ENCODE measurements at regions not wholly inside any gene's neighbourhood (a gene's known extent, or its start where the extent isn't known, plus 50 kb on each side); places are given as distances from the start of the nearest gene placed in this dataset.

DNA sequence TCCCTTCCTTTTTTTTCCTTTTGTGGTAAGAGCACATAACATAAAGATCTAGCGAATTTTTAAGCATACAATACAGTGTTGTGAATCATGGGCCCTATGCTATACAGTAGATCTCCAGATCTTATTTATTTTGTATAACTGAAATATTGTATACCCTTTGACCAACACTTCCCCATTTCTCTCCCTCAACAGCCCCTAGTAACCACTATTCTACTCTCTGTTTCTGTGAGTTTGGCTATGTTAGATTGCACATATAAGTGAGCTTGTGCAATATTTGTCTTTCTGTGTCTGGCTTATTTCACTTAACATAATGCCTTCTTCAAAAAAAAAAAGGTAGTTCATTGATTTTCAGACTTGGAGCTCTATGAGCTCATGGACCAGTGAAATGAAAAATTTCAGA, 180.5 kb downstream of the C11orf91 start:
- DNase-seq, result no peak

- no peak for DNase-seq
Observed at GRCh38 chr11:33515347-33515746, 185.3 kb downstream of the C11orf91 start.

DNA sequence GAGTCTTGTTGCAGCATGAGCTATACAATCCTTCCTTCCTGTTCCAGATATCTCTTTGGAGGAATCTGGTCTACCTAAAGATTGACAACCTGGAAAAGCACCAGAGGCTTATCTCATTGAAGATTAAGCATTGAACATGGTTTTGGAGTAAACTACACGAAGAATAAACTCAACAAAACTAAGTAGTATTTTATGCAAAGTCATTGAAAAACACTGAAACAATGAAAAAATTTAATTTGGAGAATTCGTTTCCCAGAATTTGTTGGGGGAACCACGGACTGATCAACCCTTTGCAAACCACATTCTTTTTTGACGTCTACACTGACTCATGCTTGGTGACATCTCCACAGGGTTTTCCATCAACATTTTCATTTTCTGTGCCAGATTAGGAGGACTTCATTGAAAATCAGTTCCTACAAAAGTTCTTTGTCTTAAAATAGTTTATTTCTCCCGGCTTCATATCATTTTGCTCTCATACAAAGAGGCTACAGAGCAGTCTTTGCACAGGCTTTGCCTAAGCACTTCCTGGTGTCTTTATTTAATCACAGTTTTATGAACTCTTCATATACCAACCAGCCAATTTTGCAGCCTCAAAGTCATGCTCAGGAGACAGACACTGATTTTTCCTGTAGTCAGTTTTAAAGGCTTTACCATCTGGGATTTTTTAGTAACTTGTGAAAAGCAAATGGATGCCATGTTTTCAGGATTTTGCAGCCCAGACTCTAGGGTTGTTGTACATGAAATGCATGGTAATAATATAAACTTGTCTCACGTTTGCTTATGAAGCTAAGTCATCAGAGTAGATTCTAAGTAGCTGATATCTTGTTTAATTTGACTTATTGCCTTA, 186.3 kb downstream of the C11orf91 start:
- no peak for DNase-seq

DNA sequence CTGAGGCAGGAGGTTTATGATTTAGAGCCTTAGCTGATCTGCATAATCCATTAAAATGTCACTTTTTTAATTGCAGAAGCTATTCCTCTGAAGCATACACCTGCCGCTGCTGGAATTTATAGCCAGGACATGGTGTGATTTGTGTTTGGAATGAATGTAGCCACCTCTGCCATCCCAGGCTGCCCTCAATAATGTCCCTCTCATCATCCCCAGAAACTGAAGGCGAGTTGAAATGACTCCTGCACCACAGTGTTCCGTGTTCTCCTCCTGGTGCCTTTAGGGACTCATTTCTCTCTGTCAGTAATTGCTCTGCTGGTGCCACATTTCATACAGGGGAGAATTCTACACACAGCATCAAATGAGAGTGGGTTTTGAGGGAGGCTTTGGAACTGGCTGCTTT, 191.0 kb downstream of the C11orf91 start:
- DNase-seq, result no peak

- peak in 1 of 2 experiments; percentile 24 for DNase-seq
Observed at GRCh38 chr11:33507967-33508366, 192.7 kb downstream of the C11orf91 start.

- no peak for DNase-seq
Observed at GRCh38 chr11:33507356-33507755, 193.3 kb downstream of the C11orf91 start.

DNA sequence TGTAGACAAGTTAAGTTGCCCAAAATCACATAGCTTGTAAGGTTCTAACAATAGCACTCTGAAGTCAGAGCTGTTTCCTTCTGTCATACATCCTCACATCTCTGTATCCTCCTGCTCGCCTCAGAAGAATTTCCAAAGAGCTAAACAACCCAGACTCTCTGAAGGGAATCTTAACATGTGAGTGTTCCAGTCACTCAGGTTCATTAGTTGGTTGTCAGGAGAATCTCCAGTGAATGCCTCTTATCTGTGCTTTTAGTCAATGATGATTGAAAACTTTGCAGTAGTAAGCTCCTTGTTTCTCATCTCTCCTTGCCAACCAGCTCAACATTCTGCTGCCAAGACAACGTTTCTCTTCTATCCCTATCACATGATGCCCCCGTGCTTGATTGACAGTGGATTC, 195.5 kb downstream of the C11orf91 start:
- no peak for DNase-seq

GRCh38 chr11:33500861-33501479, 199.7 kb downstream of the C11orf91 start:
- no peak for DNase-seq

- no peak for DNase-seq
Observed at GRCh38 chr11:33500332-33500731, 200.3 kb downstream of the C11orf91 start.

- DNase-seq, result no peak
Observed at GRCh38 chr11:33492596-33492995, 208.0 kb downstream of the C11orf91 start.

- DNase-seq, result no peak
Observed at GRCh38 chr11:33490842-33491370, 209.7 kb downstream of the C11orf91 start.

DNA sequence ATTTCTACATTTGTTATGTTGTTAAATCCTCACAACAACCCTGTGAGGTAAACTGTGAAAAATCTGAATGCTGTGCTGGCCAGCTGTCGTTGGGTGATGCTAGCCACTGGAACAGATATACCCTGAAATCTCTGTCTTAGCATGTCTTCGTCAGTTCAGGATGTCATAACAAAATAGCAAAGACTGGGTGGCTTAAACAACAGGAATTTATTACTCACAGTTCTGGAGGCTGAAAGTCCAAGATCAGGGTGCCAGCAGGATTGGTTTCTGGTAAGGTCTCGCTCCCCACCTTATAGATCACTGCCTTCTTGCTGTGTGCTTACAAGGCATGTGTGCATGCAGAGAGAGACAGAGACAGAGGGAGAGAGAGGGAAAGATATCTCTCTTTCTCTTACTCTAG, 211.7 kb downstream of the C11orf91 start:
- no peak for DNase-seq

DNA sequence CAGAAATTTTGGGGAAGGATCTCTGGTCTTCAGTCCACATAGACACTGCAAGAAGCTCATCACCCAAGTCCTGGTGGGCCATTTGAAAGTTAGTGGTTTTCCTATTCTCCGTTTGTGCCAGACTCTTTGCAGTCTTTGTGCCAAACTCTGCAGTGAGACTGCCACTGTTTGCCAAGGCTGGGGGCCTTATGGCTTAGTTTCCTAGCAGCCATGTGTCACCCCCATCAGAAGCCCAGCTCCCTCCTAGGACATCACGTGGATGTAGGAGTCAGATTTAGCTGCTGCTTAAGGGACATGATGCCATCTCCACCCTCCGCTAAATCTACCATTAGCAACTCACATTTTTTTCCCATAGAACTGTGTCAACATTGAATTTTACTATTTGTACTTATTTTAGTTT, 220.0 kb downstream of the C11orf91 start:
- no peak for DNase-seq

GRCh38 chr11:33479231-33479630, 221.4 kb downstream of the C11orf91 start:
- no peak for DNase-seq

GRCh38 chr11:33478111-33478573, 221.0 kb downstream of the HIPK3 start:
- peak; percentile 61 to 83 for DNase-seq

DNA sequence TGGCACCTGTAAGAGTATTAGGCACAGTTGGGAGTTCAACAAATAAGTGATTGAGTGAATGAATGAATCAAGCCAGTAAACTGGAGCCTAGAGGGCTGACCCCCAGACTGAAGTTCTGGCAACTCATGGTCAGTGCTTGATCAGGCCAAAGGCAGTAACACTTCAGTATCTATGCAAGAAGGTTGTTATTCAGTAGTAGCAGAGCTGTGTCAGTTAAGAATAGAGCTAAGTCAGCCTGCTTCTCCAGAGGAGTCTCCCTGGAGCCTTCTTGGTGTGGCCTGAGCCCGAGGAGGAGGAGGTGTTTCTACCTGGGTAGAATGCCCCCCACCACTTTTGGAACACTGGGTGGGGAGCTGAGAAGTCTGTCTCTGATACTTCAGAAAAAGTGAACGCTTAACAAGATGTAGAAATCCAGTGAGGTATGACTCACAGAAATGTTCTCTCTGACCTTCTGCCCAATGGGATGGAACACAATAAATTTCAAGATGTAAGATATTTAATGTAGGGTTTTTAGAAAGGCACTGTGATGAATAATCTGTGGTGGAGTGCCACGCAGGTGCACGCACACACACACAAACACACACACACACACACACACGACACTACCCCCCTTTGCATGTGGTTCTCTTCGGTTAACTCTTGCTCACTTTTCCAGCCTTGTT, 219.9 kb downstream of the HIPK3 start:
- no peak for DNase-seq

- DNase-seq, result peak; percentile 15 to 32
Observed at GRCh38 chr11:33475993-33476392, 218.8 kb downstream of the HIPK3 start.

DNA sequence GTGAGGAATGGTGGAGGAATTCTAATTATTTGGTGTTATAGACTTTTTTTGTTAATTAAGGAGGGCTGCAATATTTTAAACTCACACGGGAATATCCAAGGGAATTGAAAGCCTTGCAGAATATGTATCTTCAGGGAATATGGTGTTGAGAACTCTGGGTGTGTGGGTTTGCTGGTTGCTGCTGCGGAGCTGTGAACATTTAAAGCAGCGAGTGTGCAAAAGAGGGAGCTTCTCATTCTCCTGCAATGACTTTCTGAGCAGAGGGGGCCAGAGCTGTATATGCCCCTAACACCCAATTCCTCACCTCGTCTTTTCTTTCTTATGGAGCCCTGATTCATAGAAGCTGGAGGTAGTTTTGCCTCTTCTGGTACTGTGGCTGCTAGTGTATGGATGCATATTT, 217.7 kb downstream of the HIPK3 start:
- DNase-seq, result no peak

DNA sequence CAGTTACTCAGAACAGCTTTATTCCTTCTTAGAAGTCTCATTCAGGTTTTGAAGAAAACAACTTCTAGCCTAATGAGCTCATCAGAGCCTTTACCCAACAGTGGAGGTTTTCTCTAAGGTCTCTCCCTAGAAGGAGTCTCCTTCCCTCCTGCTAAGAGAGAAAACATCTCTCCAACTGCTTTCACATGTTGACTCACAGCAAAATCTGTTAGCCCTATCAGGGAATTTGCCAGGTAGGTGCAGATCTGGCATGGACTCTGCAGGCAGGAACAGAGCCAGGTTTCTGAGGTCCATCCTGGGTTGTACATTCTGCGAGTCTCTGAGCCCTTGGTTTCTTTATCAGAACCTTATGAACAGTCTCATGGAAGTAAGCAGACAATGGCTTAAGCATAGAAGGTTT, 214.4 kb downstream of the HIPK3 start:
- DNase-seq, result no peak

DNA sequence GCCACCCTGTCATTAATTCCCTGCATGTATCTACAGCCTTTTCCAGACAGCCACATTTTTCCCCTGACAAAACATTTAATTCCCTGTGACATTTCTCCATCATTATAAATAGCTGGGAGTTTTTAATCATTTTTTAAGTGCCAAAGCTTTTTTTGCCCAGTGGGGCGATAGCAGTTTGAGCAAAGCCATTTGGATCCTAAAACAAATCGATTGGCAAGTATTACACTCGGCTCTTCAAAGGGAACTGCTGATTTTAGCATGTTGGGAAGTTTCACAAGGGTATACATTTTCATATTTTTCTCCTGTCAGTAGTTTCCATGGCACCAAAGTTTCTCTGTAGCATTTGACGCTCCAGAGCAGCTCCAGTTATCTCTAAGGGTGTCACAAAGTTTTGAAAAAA, 210.8 kb downstream of the HIPK3 start:
- DNase-seq, result no peak

GRCh38 chr11:33463059-33463458, 205.9 kb downstream of the HIPK3 start:
- DNase-seq, result no peak

DNA sequence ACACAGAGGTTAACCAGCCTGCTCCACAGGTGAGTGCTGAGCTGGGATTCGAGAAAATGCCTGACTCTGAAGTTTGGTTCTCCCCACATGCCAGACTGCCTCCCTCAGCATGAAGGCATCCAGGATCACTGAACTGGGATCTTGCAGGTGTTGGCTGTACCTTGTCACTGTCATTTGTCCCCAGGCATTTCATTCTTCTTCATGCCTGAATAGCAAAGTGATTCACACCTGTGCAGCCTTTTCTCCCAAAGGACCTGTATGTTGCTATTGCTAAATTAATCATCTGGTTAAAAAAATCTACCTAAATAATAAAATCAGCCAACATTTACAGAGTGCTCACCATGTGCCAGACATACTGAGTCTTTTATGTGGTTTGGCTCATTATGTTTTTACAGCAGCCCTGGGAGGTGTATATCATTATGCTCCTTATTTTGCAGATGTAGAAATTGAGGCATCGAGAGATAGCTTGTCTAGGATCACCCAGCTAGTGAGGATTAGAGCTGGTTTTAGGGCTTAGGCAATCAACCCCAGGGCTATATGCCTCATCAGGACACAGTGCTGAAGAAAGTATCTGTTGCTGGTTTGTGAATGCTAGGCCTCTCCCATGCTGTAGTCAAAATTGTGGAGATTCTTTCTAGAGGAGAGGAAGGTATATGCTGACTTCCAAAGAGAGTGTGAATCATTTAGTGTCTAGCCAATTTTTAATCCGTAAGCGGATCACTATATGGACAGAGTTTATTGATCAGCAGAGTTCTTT, 204.4 kb downstream of the HIPK3 start:
- DNase-seq, result no peak

GRCh38 chr11:33457948-33458347, 200.8 kb downstream of the HIPK3 start:
- no peak for DNase-seq

All from NCI-H526 (cell line).